GDM1 (cell line): ENCODE measurements at regions not wholly inside any gene's neighbourhood (a gene's known extent, or its start where the extent isn't known, plus 50 kb on each side); places are given as distances from the start of the nearest gene placed in this dataset.

Experiments used
- DNase-seq: peaks from one replicate; lab custom pipeline; 2025; lab: John Stamatoyannopoulos, UW

- DNase-seq, result no peak
Measured at GRCh38 chr16:85173981-85174751, 61.9 kb upstream of the CIBAR2 start.

DNA sequence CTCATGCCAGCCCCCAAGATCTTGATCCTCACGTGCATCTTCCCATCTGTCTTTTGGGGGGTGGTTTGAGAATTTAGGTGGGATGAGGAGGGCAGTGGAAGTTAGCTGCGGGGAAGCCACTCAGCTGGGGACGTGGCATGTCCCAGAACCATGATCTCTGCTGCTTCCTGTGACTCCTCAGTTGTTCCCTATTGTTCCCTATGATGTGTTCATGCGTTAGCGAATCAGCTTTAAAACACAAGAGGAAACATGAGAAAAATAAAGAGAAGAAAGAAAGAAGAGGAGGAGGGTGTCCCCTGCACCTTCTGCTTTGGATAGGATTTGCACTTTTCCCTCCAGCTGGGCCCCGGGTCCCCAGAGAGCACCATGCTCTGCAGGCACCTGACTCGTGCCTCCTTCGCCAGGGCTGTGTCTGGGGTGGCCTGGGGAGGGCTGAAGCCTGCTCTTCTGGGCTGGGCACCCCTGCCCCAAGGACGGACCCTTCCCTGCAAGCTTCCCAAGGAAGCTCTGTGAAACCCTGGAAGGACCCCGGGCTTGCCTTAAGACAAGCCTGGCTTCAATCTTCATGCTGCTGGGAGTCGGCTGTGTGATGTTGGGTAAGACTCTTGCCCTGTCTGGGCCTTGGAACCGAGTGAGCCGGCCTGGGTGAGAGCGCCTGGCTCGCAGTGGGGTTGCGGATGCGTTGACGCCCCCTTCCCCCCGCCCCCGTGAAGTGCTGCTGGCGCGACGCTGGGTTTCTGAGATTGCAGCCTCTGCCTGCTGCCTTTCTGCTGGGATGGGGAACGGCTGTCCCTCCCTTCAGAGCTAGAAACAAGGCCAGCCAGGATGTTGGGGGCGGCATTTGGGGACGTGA lies 62.8 kb upstream of the CIBAR2 start:
- DNase-seq, result no peak

DNA sequence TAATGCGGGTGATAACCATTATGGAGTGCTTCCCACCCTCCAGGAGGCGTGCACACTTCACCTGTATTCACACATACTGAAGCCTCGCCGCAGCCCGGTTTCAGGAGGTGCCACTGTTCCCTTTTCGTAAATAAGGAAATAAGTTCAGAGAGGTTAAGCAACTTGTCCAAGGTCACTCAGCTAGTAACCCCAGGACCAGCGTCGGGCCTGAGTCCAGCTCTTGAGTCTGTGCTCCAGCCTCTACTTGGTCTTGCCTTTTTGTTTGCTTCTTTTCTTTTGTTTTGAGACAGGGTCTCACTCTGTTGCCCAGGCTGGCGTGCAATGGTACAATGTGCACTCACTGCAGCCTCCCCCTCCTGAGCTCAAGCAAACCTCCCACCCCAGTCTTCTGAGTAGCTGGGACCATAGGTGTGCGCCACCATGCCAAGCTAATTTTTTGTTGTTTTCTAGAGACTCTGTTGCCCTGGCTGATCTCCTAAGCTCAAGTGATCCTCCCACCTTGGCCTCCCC lies 63.5 kb upstream of the CIBAR2 start:
- DNase-seq, result no peak

DNA sequence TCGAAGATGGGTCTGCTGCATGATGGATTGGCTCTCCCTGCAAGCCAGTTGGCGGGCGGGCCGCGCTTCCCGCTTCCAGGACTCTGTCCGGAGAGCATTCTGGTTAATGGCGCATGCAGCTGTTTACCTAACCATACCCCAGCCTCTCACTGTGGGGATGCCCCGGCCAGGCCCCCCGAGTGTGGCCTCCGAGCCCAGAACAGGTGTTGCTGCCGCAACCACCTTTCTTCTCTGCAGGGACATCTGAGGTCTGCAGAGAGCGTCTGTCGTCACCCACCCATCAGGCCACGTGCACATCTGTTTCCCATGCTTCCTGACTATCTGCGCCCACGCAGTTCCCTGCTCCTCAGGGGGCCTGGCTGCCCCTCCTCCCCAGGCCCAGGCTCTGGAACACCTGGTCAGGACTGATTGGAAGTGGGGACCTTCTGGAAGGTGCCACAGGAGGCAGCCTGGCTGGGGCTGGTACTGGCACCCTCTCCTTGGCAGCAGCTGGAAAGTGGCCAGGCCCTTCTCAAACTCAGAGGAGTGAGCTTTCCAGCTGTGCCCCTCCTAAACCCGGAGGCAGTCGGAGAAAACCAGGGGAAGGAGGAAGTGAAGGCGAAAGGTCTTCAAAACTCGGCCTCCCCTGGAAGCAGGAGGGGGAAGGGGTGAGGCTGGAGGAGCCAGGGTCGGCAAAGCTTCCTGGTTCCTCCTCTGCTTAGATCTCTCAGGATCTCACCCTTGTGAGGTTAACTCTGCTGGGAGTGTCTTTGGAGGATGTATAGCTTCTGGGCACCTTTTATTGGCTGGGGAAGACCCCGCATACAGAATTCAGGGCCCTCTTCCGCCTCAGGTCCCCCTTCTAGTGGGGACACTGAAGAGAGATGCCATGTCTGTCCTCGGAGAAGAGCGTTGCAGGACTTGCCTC lies 64.5 kb upstream of the CIBAR2 start:
- DNase-seq, result no peak

GRCh38 chr16:85177448-85177846 lies 65.2 kb upstream of the CIBAR2 start:
- DNase-seq, result no peak

- DNase-seq, result no peak
Measured at GRCh38 chr16:85178006-85178591, 65.8 kb upstream of the CIBAR2 start.

DNA sequence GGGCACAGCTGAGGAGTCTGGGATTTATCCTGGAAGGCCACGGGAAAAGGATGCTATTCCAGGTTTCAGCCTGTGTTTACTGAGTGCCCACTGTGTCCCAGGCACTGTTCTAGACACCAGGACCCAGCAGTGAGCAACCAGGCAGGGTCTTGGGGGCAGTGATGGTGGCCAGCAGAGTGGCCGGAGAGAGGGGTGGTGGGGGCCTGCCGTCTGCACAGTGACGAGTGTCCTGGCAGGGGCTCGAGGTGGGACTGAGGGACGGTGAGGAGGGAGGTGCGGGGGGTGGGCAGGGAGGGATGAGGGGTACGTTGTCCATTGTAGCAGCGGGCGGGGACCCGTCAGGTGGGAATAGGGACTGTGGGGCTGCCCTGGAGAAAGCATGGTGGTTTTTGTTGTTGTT lies 66.3 kb upstream of the CIBAR2 start:
- no peak for DNase-seq

- DNase-seq, result no peak
Measured at GRCh38 chr16:85179344-85180046, 67.2 kb upstream of the CIBAR2 start.

GRCh38 chr16:85180047-85180826 lies 68.0 kb upstream of the CIBAR2 start:
- no peak for DNase-seq

DNA sequence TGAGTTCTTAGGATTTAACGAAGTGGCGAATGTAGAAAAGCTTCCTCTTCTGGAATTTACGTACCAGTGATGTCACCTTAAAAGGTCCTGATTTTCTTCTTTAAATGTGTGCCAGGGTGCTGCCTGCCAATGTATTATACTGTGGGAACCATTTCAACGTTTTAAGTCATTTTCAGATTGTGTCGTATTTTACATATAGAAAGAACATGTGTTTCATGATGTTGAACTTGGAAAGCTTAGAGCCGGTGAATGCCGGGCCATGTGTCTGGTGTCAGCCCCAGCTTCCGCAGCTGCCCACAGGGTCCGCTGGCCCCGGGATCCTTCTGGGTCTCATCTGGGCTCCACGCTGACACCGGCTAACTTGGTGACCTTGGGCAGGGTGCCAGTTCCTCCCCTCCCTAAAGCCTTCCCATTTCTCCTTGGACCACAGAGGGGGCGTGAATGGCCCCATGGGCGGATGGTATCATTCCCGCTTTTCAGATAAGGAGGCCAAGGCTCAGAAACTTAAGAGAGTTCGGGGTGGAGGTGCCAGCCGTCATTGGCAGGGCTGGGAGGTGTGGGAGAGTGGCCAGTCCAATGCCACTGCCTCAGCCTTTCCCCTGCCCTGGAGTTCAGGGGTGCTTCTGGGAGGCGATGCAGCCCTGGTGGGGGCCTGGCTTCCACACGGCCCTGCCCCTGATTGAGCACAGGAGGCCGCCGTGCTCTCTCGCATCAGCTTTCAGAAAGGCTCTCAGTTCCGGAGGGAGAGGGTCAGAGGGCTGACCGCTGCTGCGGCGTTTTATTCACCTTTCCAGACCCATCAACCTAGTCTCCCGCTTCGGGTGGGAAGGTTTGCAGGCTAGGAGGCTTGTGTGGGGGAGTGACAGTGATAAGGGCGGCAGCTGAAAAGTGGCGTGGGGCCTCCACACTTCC lies 68.8 kb upstream of the CIBAR2 start:
- no peak for DNase-seq

- no peak for DNase-seq
Measured at GRCh38 chr16:85181739-85182129, 69.5 kb upstream of the CIBAR2 start.

- no peak for DNase-seq
Measured at GRCh38 chr16:85182286-85182685, 70.0 kb upstream of the CIBAR2 start.

DNA sequence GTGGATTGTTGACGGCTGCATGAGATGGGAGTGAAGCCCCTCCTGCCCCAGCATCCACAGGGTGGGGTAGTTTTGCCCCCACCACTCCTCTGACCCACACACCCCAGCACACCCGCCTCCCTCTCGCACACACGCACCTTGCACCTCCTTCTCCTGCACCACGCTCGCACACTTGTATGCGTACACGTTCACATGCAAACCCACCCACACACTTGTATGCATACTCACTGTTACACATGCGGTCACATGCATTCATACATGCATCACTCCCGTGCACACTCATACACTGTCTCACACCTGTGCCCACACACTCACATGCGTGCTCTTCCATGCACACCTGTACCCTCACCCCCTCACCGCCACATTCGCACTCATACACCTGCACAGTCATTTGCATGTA lies 70.5 kb upstream of the CIBAR2 start:
- no peak for DNase-seq

- no peak for DNase-seq
Measured at GRCh38 chr16:85183564-85183963, 71.3 kb upstream of the CIBAR2 start.

DNA sequence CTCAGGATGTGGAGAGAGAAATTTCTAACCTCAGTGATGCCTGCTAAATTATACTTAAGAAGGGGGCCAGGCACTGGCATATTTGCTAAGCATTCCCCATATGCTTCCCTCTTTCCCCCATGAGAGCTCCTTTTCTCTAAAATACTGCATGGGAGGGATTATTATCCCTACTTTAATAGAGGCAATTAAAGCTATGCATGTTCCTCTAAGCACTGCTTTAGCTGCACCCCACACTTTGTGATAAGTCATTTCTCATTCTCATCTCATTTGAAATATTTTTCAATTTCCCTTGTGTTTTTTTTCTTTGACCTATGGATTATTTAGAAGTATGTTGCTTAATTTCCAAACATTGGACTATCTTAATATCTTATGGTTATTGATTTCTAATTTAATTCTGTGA lies 72.1 kb upstream of the CIBAR2 start:
- DNase-seq, result no peak

- DNase-seq, result no peak
Measured at GRCh38 chr16:85185303-85186100, 73.2 kb upstream of the CIBAR2 start.

- DNase-seq, result no peak
Measured at GRCh38 chr16:85187002-85187401, 74.7 kb upstream of the CIBAR2 start.

- DNase-seq, result no peak
Measured at GRCh38 chr16:85187447-85187846, 75.2 kb upstream of the CIBAR2 start.
